ENCODE measurements at regions not wholly inside any gene's neighbourhood (a gene's known extent, or its start where the extent isn't known, plus 50 kb on each side); places are given as distances from the start of the nearest gene placed in this dataset.
"Not testable (repeated sequence)": the region's sequence is repeated elsewhere in the genome, so short reads cannot be mapped to it uniquely, and the experiment has no call there.

GRCh38 chr20:29306390-29307072 lies 1950.9 kb upstream of the DEFB115 start:
- H3K4me3 ChIP-seq (ENCODE audit: extremely low read depth, insufficient read depth, low read length, poor library complexity, severe bottlenecking): no peak overlapping the region
- H3K27ac ChIP-seq (ENCODE audit: low read depth, low read length, severe bottlenecking): no peak overlapping the region
- no peaks in the 10 kb centered on the region for H3K36me3 ChIP-seq (ENCODE audit: control insufficient read depth, insufficient read depth, low read length)
- no peaks in the 10 kb centered on the region for H3K4me1 ChIP-seq (ENCODE audit: control insufficient read depth, insufficient read depth, low read length, poor library complexity, severe bottlenecking)
- H3K9me3 ChIP-seq (ENCODE audit: control insufficient read depth, low read length): peaks cover 64% of the 10 kb centered on the region
- 76 to 80% methylated on average over 14 to 19 of the region's 21 CpGs for WGBS, 2 experiments (ENCODE audit: insufficient coverage in 2 of 2)

- WGBS, 2 experiments (ENCODE audit: insufficient coverage in 2 of 2): 89 to 92% methylated on average over 10 to 13 of the region's 17 CpGs
- not testable (repeated sequence) for H3K4me3 ChIP-seq (ENCODE audit: extremely low read depth, insufficient read depth, low read length, poor library complexity, severe bottlenecking); H3K27ac ChIP-seq (ENCODE audit: low read depth, low read length, severe bottlenecking); H3K36me3 ChIP-seq (ENCODE audit: control insufficient read depth, insufficient read depth, low read length); H3K4me1 ChIP-seq (ENCODE audit: control insufficient read depth, insufficient read depth, low read length, poor library complexity, severe bottlenecking)
- H3K9me3 ChIP-seq (ENCODE audit: control insufficient read depth, low read length): peaks cover 60% of the 10 kb centered on the region
These were observed 1950.0 kb upstream of the DEFB115 start for GRCh38 chr20:29307484-29307883.

- not testable (repeated sequence) for H3K4me3 ChIP-seq (ENCODE audit: extremely low read depth, insufficient read depth, low read length, poor library complexity, severe bottlenecking); H3K27ac ChIP-seq (ENCODE audit: low read depth, low read length, severe bottlenecking); H3K36me3 ChIP-seq (ENCODE audit: control insufficient read depth, insufficient read depth, low read length); H3K4me1 ChIP-seq (ENCODE audit: control insufficient read depth, insufficient read depth, low read length, poor library complexity, severe bottlenecking)
- H3K9me3 ChIP-seq (ENCODE audit: control insufficient read depth, low read length): peaks cover 65% of the 10 kb centered on the region
These were observed 1948.5 kb upstream of the DEFB115 start for GRCh38 chr20:29308956-29309355.

- H3K27ac ChIP-seq (ENCODE audit: low read depth, low read length, severe bottlenecking); H3K4me1 ChIP-seq (ENCODE audit: control insufficient read depth, insufficient read depth, low read length, poor library complexity, severe bottlenecking); H3K4me3 ChIP-seq (ENCODE audit: extremely low read depth, insufficient read depth, low read length, poor library complexity, severe bottlenecking); H3K36me3 ChIP-seq (ENCODE audit: control insufficient read depth, insufficient read depth, low read length): not testable (repeated sequence)
- 79 to 93% methylated on average over 12 to 15 of the region's 17 CpGs for WGBS, 2 experiments (ENCODE audit: insufficient coverage in 2 of 2)
- peaks cover 65% of the 10 kb centered on the region for H3K9me3 ChIP-seq (ENCODE audit: control insufficient read depth, low read length)
These were observed 1948.0 kb upstream of the DEFB115 start for GRCh38 chr20:29309481-29309880.

- H3K4me3 ChIP-seq (ENCODE audit: extremely low read depth, insufficient read depth, low read length, poor library complexity, severe bottlenecking); H3K36me3 ChIP-seq (ENCODE audit: control insufficient read depth, insufficient read depth, low read length); H3K27ac ChIP-seq (ENCODE audit: low read depth, low read length, severe bottlenecking); H3K4me1 ChIP-seq (ENCODE audit: control insufficient read depth, insufficient read depth, low read length, poor library complexity, severe bottlenecking): not testable (repeated sequence)
- H3K9me3 ChIP-seq (ENCODE audit: control insufficient read depth, low read length): peaks cover 56% of the 10 kb centered on the region
- WGBS, 2 experiments (ENCODE audit: insufficient coverage in 2 of 2): 95% methylated on average over 3 of the region's 16 CpGs; no CpG with 5 or more reads in 1 of the 2 experiments
These were observed 1946.4 kb upstream of the DEFB115 start for GRCh38 chr20:29311046-29311445.

- H3K27ac ChIP-seq (ENCODE audit: low read depth, low read length, severe bottlenecking); H3K36me3 ChIP-seq (ENCODE audit: control insufficient read depth, insufficient read depth, low read length); H3K4me3 ChIP-seq (ENCODE audit: extremely low read depth, insufficient read depth, low read length, poor library complexity, severe bottlenecking); H3K4me1 ChIP-seq (ENCODE audit: control insufficient read depth, insufficient read depth, low read length, poor library complexity, severe bottlenecking): not testable (repeated sequence)
- WGBS, 2 experiments (ENCODE audit: insufficient coverage in 2 of 2): 34 to 47% methylated on average over 4 of the region's 8 CpGs
- H3K9me3 ChIP-seq (ENCODE audit: control insufficient read depth, low read length): peaks cover 47% of the 10 kb centered on the region
These were observed 1944.8 kb upstream of the DEFB115 start for GRCh38 chr20:29312679-29313078.

GRCh38 chr20:29313481-29313880 lies 1944.0 kb upstream of the DEFB115 start:
- H3K9me3 ChIP-seq (ENCODE audit: control insufficient read depth, low read length): peaks cover 43% of the 10 kb centered on the region
- H3K27ac ChIP-seq (ENCODE audit: low read depth, low read length, severe bottlenecking): no peak overlapping the region
- 82% methylated on average over 15 to 17 of the region's 18 CpGs for WGBS, 2 experiments (ENCODE audit: insufficient coverage in 2 of 2)
- H3K36me3 ChIP-seq (ENCODE audit: control insufficient read depth, insufficient read depth, low read length): no peaks in the 10 kb centered on the region
- H3K4me1 ChIP-seq (ENCODE audit: control insufficient read depth, insufficient read depth, low read length, poor library complexity, severe bottlenecking): no peaks in the 10 kb centered on the region
- H3K4me3 ChIP-seq (ENCODE audit: extremely low read depth, insufficient read depth, low read length, poor library complexity, severe bottlenecking): no peak overlapping the region

GRCh38 chr20:29314294-29314693 lies 1943.2 kb upstream of the DEFB115 start:
- Histone ChIP-seq H3K9me3 (ENCODE audit: control insufficient read depth, low read length) (peaks cover 48% of the 10 kb centered on the region), H3K36me3 (ENCODE audit: control insufficient read depth, insufficient read depth, low read length) (no peaks in the 10 kb centered on the region), H3K4me3 (ENCODE audit: extremely low read depth, insufficient read depth, low read length, poor library complexity, severe bottlenecking) (no peak overlapping the region), H3K27ac (ENCODE audit: low read depth, low read length, severe bottlenecking) (no peak overlapping the region), H3K4me1 (ENCODE audit: control insufficient read depth, insufficient read depth, low read length, poor library complexity, severe bottlenecking) (no peaks in the 10 kb centered on the region)
- WGBS, 2 experiments (ENCODE audit: insufficient coverage in 2 of 2): 70 to 80% methylated on average over 5 to 6 of the region's 6 CpGs

GRCh38 chr20:29318871-29319461 lies 1938.5 kb upstream of the DEFB115 start:
- 82 to 87% methylated on average over 33 to 37 of the region's 37 CpGs for WGBS, 2 experiments (ENCODE audit: insufficient coverage in 2 of 2)
- Histone ChIP-seq H3K9me3 (ENCODE audit: control insufficient read depth, low read length) (peaks cover 33% of the 10 kb centered on the region), H3K4me3 (ENCODE audit: extremely low read depth, insufficient read depth, low read length, poor library complexity, severe bottlenecking) (no peak overlapping the region), H3K36me3 (ENCODE audit: control insufficient read depth, insufficient read depth, low read length) (no peaks in the 10 kb centered on the region), H3K4me1 (ENCODE audit: control insufficient read depth, insufficient read depth, low read length, poor library complexity, severe bottlenecking) (no peaks in the 10 kb centered on the region), H3K27ac (ENCODE audit: low read depth, low read length, severe bottlenecking) (no peak overlapping the region)

GRCh38 chr20:29319725-29320124 lies 1937.7 kb upstream of the DEFB115 start:
- Histone ChIP-seq H3K27ac (ENCODE audit: low read depth, low read length, severe bottlenecking) (no peak overlapping the region), H3K4me3 (ENCODE audit: extremely low read depth, insufficient read depth, low read length, poor library complexity, severe bottlenecking) (no peak overlapping the region), H3K36me3 (ENCODE audit: control insufficient read depth, insufficient read depth, low read length) (no peaks in the 10 kb centered on the region), H3K9me3 (ENCODE audit: control insufficient read depth, low read length) (peaks cover 31% of the 10 kb centered on the region), H3K4me1 (ENCODE audit: control insufficient read depth, insufficient read depth, low read length, poor library complexity, severe bottlenecking) (no peaks in the 10 kb centered on the region)
- 81 to 86% methylated on average over 19 of the region's 23 CpGs for whole genome bisulfite sequencing, 2 experiments (ENCODE audit: insufficient coverage in 2 of 2)

- peaks cover 28% of the 10 kb centered on the region for H3K9me3 ChIP-seq (ENCODE audit: control insufficient read depth, low read length)
- H3K36me3 ChIP-seq (ENCODE audit: control insufficient read depth, insufficient read depth, low read length); H3K4me3 ChIP-seq (ENCODE audit: extremely low read depth, insufficient read depth, low read length, poor library complexity, severe bottlenecking); H3K27ac ChIP-seq (ENCODE audit: low read depth, low read length, severe bottlenecking); H3K4me1 ChIP-seq (ENCODE audit: control insufficient read depth, insufficient read depth, low read length, poor library complexity, severe bottlenecking): not testable (repeated sequence)
- 70 to 72% methylated on average over 35 of the region's 35 CpGs for WGBS, 2 experiments (ENCODE audit: insufficient coverage in 2 of 2)
These were observed 1937.1 kb upstream of the DEFB115 start for GRCh38 chr20:29320216-29320949.
